ENCODE measurements at regions not wholly inside any gene's neighbourhood (a gene's known extent, or its start where the extent isn't known, plus 50 kb on each side); places are given as distances from the start of the nearest gene placed in this dataset.

DNA sequence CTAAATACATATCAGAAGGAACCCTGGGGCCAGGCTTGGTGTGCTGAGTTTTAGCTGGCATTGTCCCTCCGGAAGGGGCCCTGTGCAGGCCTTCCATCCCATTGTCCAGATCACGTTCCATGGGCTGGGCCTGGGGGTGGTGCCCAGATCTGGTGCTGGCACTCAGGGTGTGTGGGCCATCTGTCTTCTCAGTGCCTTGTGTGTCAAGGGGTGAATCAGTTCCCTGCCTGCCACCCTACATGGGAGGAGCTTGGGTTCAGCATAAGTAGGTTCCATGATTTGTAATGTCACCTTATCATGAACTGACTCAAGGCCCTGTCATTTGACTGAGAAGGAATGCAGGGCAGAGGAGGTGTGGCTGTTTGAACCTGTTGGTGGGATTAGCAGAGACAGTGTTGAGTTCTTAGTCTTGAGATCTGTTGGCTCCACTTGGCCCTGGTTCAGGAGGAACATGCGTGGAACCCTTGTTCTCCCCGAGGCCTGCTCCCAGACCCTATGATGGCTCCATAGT, 176.8 kb downstream of the MACROH2A1 start:
- Histone ChIP-seq H3K36me3 (ENCODE audit: control insufficient read depth in 2 of 2, insufficient read depth in 2 of 2, low read length in 1 of 2) (no peaks in the 10 kb centered on the region), H3K4me2 (ENCODE audit: control insufficient read depth, insufficient read depth) (no peak overlapping the region), H3K4me1 (ENCODE audit: control insufficient read depth, insufficient read depth, low read length) (no peaks in the 10 kb centered on the region), H3K9ac (ENCODE audit: control insufficient read depth, insufficient read depth, low read length) (no peak overlapping the region), H3K27ac (ENCODE audit: control insufficient read depth, insufficient read depth) (no peak overlapping the region), H3K79me2 (ENCODE audit: control insufficient read depth, insufficient read depth, low read length) (no peaks in the 10 kb centered on the region), H3K27me3 (replicated peaks in 1 of 2; ENCODE audit: control insufficient read depth in 2 of 2, insufficient read depth in 2 of 2, low read length in 1 of 2) (peaks cover 0 to 11% of the 10 kb centered on the region in 2 experiments; a peak in 3 of 4 replicates), H2AFZ (ENCODE audit: control insufficient read depth, low read depth, low read length) (no peak overlapping the region), H3K9me3 (replicated peaks; ENCODE audit: control insufficient read depth, insufficient read depth, low read length) (no peaks in the 10 kb centered on the region), H4K20me1 (ENCODE audit: control insufficient read depth, insufficient read depth) (no peaks in the 10 kb centered on the region), H3K4me3 (no peak overlapping the region)
- no peak for ATAC-seq
- BruUV-seq (replicated peaks), result no TSS peak
- DNase-seq (ENCODE audit: low read depth, low spot score), result no peak
- TF ChIP-seq, protein P1, sequence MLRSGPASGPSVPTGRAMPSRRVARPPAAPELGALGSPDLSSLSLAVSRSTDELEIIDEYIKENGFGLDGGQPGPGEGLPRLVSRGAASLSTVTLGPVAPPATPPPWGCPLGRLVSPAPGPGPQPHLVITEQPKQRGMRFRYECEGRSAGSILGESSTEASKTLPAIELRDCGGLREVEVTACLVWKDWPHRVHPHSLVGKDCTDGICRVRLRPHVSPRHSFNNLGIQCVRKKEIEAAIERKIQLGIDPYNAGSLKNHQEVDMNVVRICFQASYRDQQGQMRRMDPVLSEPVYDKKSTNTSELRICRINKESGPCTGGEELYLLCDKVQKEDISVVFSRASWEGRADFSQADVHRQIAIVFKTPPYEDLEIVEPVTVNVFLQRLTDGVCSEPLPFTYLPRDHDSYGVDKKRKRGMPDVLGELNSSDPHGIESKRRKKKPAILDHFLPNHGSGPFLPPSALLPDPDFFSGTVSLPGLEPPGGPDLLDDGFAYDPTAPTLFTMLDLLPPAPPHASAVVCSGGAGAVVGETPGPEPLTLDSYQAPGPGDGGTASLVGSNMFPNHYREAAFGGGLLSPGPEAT (IDR thresholded peaks at IDR 0.05; ENCODE audit: low read depth), result no peak
- TF ChIP-seq BACH1 (IDR thresholded peaks at IDR 0.05; ENCODE audit: borderline replicate concordance) (no peak), SP1 (IDR thresholded peaks at IDR 0.05; ENCODE audit: low read depth, low read length) (no peak), CREB1 (IDR thresholded peaks at IDR 0.05; ENCODE audit: low read depth) (no peak), SMARCA5 (IDR thresholded peaks at IDR 0.05) (no peak), STAT3 (IDR thresholded peaks at IDR 0.05; ENCODE audit: low read depth, low read length) (no peak)
- TF ChIP-seq, protein P2, sequence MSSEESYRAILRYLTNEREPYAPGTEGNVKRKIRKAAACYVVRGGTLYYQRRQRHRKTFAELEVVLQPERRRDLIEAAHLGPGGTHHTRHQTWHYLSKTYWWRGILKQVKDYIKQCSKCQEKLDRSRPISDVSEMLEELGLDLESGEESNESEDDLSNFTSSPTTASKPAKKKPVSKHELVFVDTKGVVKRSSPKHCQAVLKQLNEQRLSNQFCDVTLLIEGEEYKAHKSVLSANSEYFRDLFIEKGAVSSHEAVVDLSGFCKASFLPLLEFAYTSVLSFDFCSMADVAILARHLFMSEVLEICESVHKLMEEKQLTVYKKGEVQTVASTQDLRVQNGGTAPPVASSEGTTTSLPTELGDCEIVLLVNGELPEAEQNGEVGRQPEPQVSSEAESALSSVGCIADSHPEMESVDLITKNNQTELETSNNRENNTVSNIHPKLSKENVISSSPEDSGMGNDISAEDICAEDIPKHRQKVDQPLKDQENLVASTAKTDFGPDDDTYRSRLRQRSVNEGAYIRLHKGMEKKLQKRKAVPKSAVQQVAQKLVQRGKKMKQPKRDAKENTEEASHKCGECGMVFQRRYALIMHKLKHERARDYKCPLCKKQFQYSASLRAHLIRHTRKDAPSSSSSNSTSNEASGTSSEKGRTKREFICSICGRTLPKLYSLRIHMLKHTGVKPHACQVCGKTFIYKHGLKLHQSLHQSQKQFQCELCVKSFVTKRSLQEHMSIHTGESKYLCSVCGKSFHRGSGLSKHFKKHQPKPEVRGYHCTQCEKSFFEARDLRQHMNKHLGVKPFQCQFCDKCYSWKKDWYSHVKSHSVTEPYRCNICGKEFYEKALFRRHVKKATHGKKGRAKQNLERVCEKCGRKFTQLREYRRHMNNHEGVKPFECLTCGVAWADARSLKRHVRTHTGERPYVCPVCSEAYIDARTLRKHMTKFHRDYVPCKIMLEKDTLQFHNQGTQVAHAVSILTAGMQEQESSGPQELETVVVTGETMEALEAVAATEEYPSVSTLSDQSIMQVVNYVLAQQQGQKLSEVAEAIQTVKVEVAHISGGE (CRISPR knock-in tag; IDR thresholded peaks at IDR 0.05), result no peak
- SMC1A ChIA-PET (ENCODE audit: uncharacterized antibody, unreplicated experiment), result no interaction called here
- intact Hi-C loops (cut with micrococcal nuclease; ENCODE audit: unreplicated experiment) (no loop called here), in situ Hi-C loops (cut with MboI) (no loop called here)
- FAIRE-seq, result no peak
- POLR2A ChIA-PET, result no interaction called here
- WGBS (ENCODE audit: insufficient coverage, insufficient replicate concordance, low lambda C conversion rate, missing lambda C conversion rate), result 67% methylated on average over 4 of the region's 4 CpGs
- RAD21 ChIA-PET (ENCODE audit: unreplicated experiment), result no interaction called here
- CTCF ChIA-PET, result interaction anchor here (1.0 kb wide), 1 partner anchor 16 kb away, joined by 3 read pairs; no protein-coding TSS in a partner anchor
